ENCODE measurements at regions not wholly inside any gene's neighbourhood (a gene's known extent, or its start where the extent isn't known, plus 50 kb on each side); places are given as distances from the start of the nearest gene placed in this dataset.

- no peak overlapping the region for H3K27ac Mint-ChIP-seq
- H3K4me3 Mint-ChIP-seq, result no peak overlapping the region
- H3K36me3 Mint-ChIP-seq (ENCODE audit: low read depth), result no peaks in the 10 kb centered on the region
- DNase-seq, result no peak
- ChIA-PET POLR2A (no interaction called here), CTCF (no interaction called here)
- peaks cover 6% of the 10 kb centered on the region for H3K27me3 Mint-ChIP-seq
- intact Hi-C loops (cut with micrococcal nuclease), result no loop called here
- TF ChIP-seq CTCF (IDR thresholded peaks at IDR 0.05), result no peak
- H3K9me3 Mint-ChIP-seq, result peaks cover 10% of the 10 kb centered on the region
- no peak for ATAC-seq
- no peaks in the 10 kb centered on the region for H3K4me1 Mint-ChIP-seq (ENCODE audit: low read depth)
These were observed 148.8 kb upstream of the DHRS4 start for GRCh38 chr14:23804817-23805216.

GRCh38 chr14:23805761-23806160 lies 147.8 kb upstream of the DHRS4 start:
- Mint-ChIP-seq H3K4me3 (no peak overlapping the region), H3K4me1 (ENCODE audit: low read depth) (no peaks in the 10 kb centered on the region), H3K27me3 (peaks cover 3% of the 10 kb centered on the region), H3K27ac (no peak overlapping the region), H3K36me3 (ENCODE audit: low read depth) (no peaks in the 10 kb centered on the region), H3K9me3 (peaks cover 10% of the 10 kb centered on the region)
- ATAC-seq (no peak), DNase-seq (no peak)
- intact Hi-C loops (cut with micrococcal nuclease), result no loop called here
- ChIA-PET CTCF (no interaction called here), POLR2A (no interaction called here)
- no peak for TF ChIP-seq CTCF (IDR thresholded peaks at IDR 0.05)

- intact Hi-C loops (cut with micrococcal nuclease), result no loop called here
- TF ChIP-seq CTCF (IDR thresholded peaks at IDR 0.05), result no peak
- ATAC-seq (no peak), DNase-seq (no peak)
- no peak overlapping the region for H3K4me3 Mint-ChIP-seq
- peaks cover 4% of the 10 kb centered on the region for H3K27me3 Mint-ChIP-seq
- no peaks in the 10 kb centered on the region for H3K9me3 Mint-ChIP-seq
- H3K36me3 Mint-ChIP-seq (ENCODE audit: low read depth), result no peaks in the 10 kb centered on the region
- no peaks in the 10 kb centered on the region for H3K4me1 Mint-ChIP-seq (ENCODE audit: low read depth)
- POLR2A ChIA-PET, result no interaction called here
- CTCF ChIA-PET, result interaction anchor here (1.9 kb wide), 1 partner anchor 183 kb away, joined by 6 read pairs; no protein-coding TSS in a partner anchor
- no peak overlapping the region for H3K27ac Mint-ChIP-seq
These were observed 138.9 kb upstream of the DHRS4 start for GRCh38 chr14:23814527-23815256.

GRCh38 chr14:23816371-23816770 lies 137.2 kb upstream of the DHRS4 start:
- Mint-ChIP-seq H3K27me3 (peaks cover 2% of the 10 kb centered on the region), H3K36me3 (ENCODE audit: low read depth) (no peaks in the 10 kb centered on the region), H3K4me3 (no peak overlapping the region), H3K27ac (no peak overlapping the region), H3K4me1 (ENCODE audit: low read depth) (no peaks in the 10 kb centered on the region), H3K9me3 (peaks cover 4% of the 10 kb centered on the region)
- ATAC-seq (no peak), DNase-seq (no peak)
- ChIA-PET CTCF (no interaction called here), POLR2A (no interaction called here)
- intact Hi-C loops (cut with micrococcal nuclease), result no loop called here
- TF ChIP-seq CTCF (IDR thresholded peaks at IDR 0.05), result no peak

GRCh38 chr14:23817164-23817767 lies 136.3 kb upstream of the DHRS4 start:
- no peak for DNase-seq
- no peak overlapping the region for H3K4me3 Mint-ChIP-seq
- no peaks in the 10 kb centered on the region for H3K4me1 Mint-ChIP-seq (ENCODE audit: low read depth)
- intact Hi-C loops (cut with micrococcal nuclease), result no loop called here
- H3K36me3 Mint-ChIP-seq (ENCODE audit: low read depth), result no peaks in the 10 kb centered on the region
- H3K27me3 Mint-ChIP-seq, result peaks cover 2% of the 10 kb centered on the region
- no peak for TF ChIP-seq CTCF (IDR thresholded peaks at IDR 0.05)
- ChIA-PET POLR2A (no interaction called here), CTCF (no interaction called here)
- H3K27ac Mint-ChIP-seq, result no peak overlapping the region
- peaks cover 4% of the 10 kb centered on the region for H3K9me3 Mint-ChIP-seq
- no peak for ATAC-seq

Data from activated CD8-positive, alpha-beta T cell treated with anti-CD3 and anti-CD28 coated beads for 36 hours (primary cell).